Lower lobe of right lung (tissue), 2 donors: ENCODE measurements at regions not wholly inside any gene's neighbourhood (a gene's known extent, or its start where the extent isn't known, plus 50 kb on each side); places are given as distances from the start of the nearest gene placed in this dataset.

Experiments used
- ATAC-seq, 2 donors: fragments of 200-7000 bp; cut with Tn5 transposase; one replicate each; pipeline ENCODE4 v1.9.1; 2020 to 2022; ENCODE audit warnings: mild to moderate bottlenecking in 2 of 2, moderate library complexity in 2 of 2
- DNase-seq: peaks from one replicate; pipeline ENCODE4 v3.0.0-alpha.2; 2020
- H3K27ac ChIP-seq: fragments of 200-600 bp; one replicate; pipeline ENCODE4 v1.8.0; 2022
- H3K27me3 ChIP-seq: fragments of 200-600 bp; one replicate; pipeline ENCODE4 v1.8.0; 2022; ENCODE audit warnings: low read depth
- H3K36me3 ChIP-seq: fragments of 200-600 bp; one replicate; pipeline ENCODE4 v1.8.0; 2022; ENCODE audit warnings: mild to moderate bottlenecking
- H3K4me1 ChIP-seq: fragments of 200-600 bp; one replicate; pipeline ENCODE4 v1.8.0; 2022
- H3K4me3 ChIP-seq: fragments of 200-600 bp; one replicate; pipeline ENCODE4 v1.8.0; 2022; ENCODE audit warnings: mild to moderate bottlenecking
- H3K9me3 ChIP-seq: fragments of 200-600 bp; one replicate; pipeline ENCODE4 v1.8.0; 2022
- intact Hi-C: fragments of 100-400 bp; cut with DNase I; formaldehyde crosslinking; loops from one replicate; pipeline ENCODE4 v1.11.0; 2022
- TF ChIP-seq, protein P1 (sequence below): fragments of 200-600 bp; IDR thresholded peaks from one replicate; pipeline ENCODE4 v1.8.0; 2022; ENCODE audit warnings: antibody characterized with exemption, mild to moderate bottlenecking
- donor health status: DM: no; HTN: yes; CAD: no; lungs with severe emphysema.

DNA sequence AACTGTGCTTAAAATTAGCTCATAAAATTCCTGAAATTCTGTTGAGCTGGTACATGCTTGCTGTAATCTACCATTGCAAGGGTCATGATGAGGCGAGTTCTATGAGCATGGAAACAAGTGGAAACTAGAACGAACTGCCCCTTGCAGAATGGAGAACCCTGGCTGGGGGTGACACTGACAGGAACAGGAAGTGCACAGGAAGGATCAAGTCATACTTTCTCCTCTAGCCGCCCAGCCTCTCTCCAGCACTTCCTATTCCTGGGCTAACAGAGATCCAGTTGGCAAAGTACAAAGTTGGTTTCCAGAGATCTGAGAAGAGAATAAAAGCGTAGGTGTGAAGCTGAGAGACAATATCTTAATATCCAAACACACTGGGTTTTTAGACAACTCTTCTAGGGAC, 414.2 kb upstream of the PODXL start:
- Histone ChIP-seq H3K27me3 (no peaks in the 10 kb centered on the region), H3K4me3 (no peak overlapping the region), H3K27ac (no peak overlapping the region), H3K9me3 (no peaks in the 10 kb centered on the region), H3K36me3 (no peaks in the 10 kb centered on the region), H3K4me1 (no peaks in the 10 kb centered on the region)
- DNase-seq: no peak
- TF ChIP-seq, protein P1, sequence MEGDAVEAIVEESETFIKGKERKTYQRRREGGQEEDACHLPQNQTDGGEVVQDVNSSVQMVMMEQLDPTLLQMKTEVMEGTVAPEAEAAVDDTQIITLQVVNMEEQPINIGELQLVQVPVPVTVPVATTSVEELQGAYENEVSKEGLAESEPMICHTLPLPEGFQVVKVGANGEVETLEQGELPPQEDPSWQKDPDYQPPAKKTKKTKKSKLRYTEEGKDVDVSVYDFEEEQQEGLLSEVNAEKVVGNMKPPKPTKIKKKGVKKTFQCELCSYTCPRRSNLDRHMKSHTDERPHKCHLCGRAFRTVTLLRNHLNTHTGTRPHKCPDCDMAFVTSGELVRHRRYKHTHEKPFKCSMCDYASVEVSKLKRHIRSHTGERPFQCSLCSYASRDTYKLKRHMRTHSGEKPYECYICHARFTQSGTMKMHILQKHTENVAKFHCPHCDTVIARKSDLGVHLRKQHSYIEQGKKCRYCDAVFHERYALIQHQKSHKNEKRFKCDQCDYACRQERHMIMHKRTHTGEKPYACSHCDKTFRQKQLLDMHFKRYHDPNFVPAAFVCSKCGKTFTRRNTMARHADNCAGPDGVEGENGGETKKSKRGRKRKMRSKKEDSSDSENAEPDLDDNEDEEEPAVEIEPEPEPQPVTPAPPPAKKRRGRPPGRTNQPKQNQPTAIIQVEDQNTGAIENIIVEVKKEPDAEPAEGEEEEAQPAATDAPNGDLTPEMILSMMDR: no peak
- no peak for ATAC-seq
- intact Hi-C loops: no loop called here

DNA sequence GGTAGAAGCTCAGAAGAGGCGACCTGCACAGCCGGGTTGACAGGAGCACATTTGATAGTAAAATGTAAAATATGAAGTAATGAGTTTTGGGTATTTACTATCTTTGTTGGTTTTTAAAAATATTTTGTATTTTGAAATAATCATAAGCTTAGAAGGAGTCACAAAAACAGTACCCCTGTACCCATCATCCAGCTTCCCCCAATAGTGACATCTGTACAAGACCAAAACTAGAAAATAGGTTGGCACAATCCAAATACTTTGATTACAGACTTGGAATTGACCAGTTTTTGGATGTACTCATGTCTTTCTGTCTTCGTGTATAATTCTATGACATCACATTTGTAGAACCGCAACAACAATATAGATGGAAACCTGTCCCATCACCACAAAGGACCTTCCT, 413.1 kb upstream of the PODXL start:
- no peaks in the 10 kb centered on the region for H3K9me3 ChIP-seq
- ATAC-seq (no peak), DNase-seq (no peak)
- intact Hi-C loops: no loop called here
- TF ChIP-seq, protein P1: no peak
- H3K36me3 ChIP-seq: no peaks in the 10 kb centered on the region
- H3K27me3 ChIP-seq: no peaks in the 10 kb centered on the region
- no peaks in the 10 kb centered on the region for H3K4me1 ChIP-seq
- H3K27ac ChIP-seq: no peak overlapping the region
- H3K4me3 ChIP-seq: no peak overlapping the region

DNA sequence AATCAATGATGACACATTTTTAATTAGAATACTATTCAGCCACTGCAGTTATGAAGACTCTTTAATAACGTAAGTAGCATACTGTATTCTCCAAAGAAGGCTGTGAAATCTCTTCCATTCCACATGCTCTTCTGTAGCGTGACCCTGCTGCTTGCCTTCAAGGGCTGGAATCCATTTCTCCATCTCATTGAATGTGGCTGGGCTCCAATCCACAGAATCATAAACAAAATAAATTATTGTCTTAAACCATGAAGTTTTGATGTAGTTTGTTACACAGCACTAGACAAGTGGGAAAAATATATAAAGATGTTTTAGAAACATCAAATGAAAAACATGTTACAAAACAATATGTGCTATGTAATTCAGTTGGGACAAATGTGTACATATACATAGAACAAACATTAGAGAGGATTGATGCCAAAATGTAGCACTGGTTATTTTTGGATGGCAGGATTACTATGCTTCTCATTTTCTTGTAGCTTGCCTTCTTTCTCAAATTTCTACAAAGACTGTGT, 410.8 kb upstream of the PODXL start:
- intact Hi-C loops: no loop called here
- Histone ChIP-seq H3K27me3 (peaks cover 5% of the 10 kb centered on the region), H3K27ac (no peak overlapping the region), H3K9me3 (no peaks in the 10 kb centered on the region), H3K4me3 (no peak overlapping the region), H3K36me3 (no peaks in the 10 kb centered on the region), H3K4me1 (no peaks in the 10 kb centered on the region)
- DNase-seq (no peak), ATAC-seq (no peak)
- TF ChIP-seq, protein P1: no peak

DNA sequence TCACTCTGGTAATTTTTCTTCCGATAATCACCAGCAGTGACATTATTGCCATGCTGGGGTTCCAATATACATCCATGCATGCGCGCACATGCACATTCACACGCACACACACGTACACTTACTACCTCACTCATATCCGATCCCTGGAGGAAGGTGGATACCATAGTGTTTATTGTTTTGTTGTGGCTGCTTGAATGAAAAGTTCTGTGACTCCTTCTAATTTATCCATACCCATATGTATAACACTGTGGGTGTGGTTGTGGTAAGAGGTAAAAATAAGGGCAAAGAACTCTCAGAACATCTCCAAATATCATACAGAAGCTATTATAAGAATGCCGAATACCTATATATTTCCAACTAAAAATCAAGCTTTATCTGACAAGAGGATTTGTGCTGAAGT, 407.8 kb upstream of the PODXL start:
- no peak overlapping the region for H3K4me3 ChIP-seq
- TF ChIP-seq, protein P1: no peak
- no peak for ATAC-seq
- H3K27ac ChIP-seq: no peak overlapping the region
- no peaks in the 10 kb centered on the region for H3K36me3 ChIP-seq
- H3K27me3 ChIP-seq: peaks cover 5% of the 10 kb centered on the region
- DNase-seq: no peak
- H3K4me1 ChIP-seq: no peaks in the 10 kb centered on the region
- no peaks in the 10 kb centered on the region for H3K9me3 ChIP-seq
- intact Hi-C loops: no loop called here

DNA sequence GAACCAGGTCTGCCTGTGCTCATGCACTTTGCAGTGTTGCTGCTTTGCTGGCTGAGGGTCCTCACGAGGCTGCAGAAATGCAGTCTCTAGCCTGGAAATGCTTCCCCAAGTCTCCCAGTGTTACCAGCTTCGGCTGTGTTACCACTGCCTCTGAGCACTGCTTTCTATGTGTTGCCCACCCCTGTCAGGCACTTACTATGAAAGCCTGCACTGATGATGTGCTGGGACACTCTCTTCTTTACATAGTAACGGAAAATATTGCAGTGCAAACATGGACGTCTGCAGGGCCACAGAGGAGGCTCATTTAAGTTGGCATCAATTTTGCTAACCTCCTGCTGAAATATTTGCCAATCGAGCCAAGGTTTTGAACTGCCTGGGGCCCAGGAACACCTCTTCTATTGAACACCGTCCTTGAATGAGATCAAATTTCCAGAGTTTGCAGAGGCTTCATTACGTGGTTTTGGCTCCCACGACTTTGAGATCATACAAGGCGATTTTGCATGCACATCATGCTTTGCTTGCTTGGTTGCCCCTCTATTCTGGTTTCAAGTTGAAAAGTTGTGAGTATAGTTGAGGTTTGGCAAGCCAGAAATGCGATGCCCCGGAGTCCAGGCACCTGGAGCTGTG, 404.7 kb upstream of the PODXL start:
- no peaks in the 10 kb centered on the region for H3K4me1 ChIP-seq
- ATAC-seq: no peak
- no peaks in the 10 kb centered on the region for H3K9me3 ChIP-seq
- DNase-seq: no peak
- peaks cover 5% of the 10 kb centered on the region for H3K27me3 ChIP-seq
- H3K4me3 ChIP-seq: no peak overlapping the region
- no peak overlapping the region for H3K27ac ChIP-seq
- H3K36me3 ChIP-seq: no peaks in the 10 kb centered on the region
- TF ChIP-seq, protein P1: no peak
- intact Hi-C loops: no loop called here
